ENCODE measurements at regions not wholly inside any gene's neighbourhood (a gene's known extent, or its start where the extent isn't known, plus 50 kb on each side); places are given as distances from the start of the nearest gene placed in this dataset.
A peak's percentile ranks its signal among the peaks of the same experiment; 100 is the strongest.

GRCh38 chr22:19658057-19658966, 56.0 kb upstream of the SEPTIN5 start:
- Histone ChIP-seq H3K79me2 (ENCODE audit: control insufficient read depth, insufficient read depth, low read length) (no peaks in the 10 kb centered on the region), H3K27me3 (ENCODE audit: control insufficient read depth in 2 of 2, insufficient read depth in 2 of 2, low read length in 2 of 2) (peaks cover 5 to 11% of the 10 kb centered on the region in 2 experiments; a peak in 3 of 5 replicates), H3K4me1 (replicated peaks in 1 of 2; ENCODE audit: control insufficient read depth in 2 of 2, insufficient read depth in 2 of 2, low read length in 2 of 2) (peaks cover 2 to 11% of the 10 kb centered on the region in 2 experiments; a peak in 3 of 5 replicates), H2AFZ (ENCODE audit: low read depth, low read length) (no peak overlapping the region), H3K9me1 (ENCODE audit: control insufficient read depth, insufficient read depth, low read length) (peaks cover 5% of the 10 kb centered on the region), H3K9me3 (replicated peaks; ENCODE audit: control insufficient read depth, insufficient read depth, low read depth, low read length) (no peaks in the 10 kb centered on the region), H3K4me2 (ENCODE audit: insufficient read depth, low read length) (no peak overlapping the region), H3K27ac (ENCODE audit: extremely low read depth, low read depth, low read length) (no peak overlapping the region), H4K20me1 (replicated peaks; ENCODE audit: control insufficient read depth, insufficient read depth, low read length) (no peaks in the 10 kb centered on the region), H3K36me3 (ENCODE audit: control insufficient read depth, insufficient read depth, low read length) (no peaks in the 10 kb centered on the region), H3K9ac (ENCODE audit: insufficient read depth in 1 of 2, low read depth in 2 of 2, low read length in 2 of 2) (peak overlapping the region in 1 of 2 experiments; percentile 23; a peak in 2 of 4 replicates), H3K4me3 (no peak overlapping the region)
- DNase-seq (ENCODE audit: extremely low read depth in 1 of 4, low spot score in 3 of 4) (peak in 1 of 4 experiments; percentile 22), ATAC-seq (no peak), FAIRE-seq (no peak)
- CTCF ChIA-PET (ENCODE audit: low intra/inter-chr PET ratio): no interaction called here
- no TSS peak for BruUV-seq (replicated peaks)
- WGBS (ENCODE audit: insufficient coverage, low coverage, missing lambda C conversion rate): 60% methylated on average over 10 of the region's 10 CpGs
- intact Hi-C loops (cut with micrococcal nuclease) (no loop called here), in situ Hi-C loops (cut with MboI) (no loop called here)
- POLR2A ChIA-PET: interaction anchor here (0.6 kb wide), 2 partner anchors 9 to 362 kb away, joined by 3 read pairs; no protein-coding TSS in a partner anchor
- TF ChIP-seq NCOA6 (IDR thresholded peaks at IDR 0.05) (no peak), ZNF764 (CRISPR knock-in tag; IDR thresholded peaks at IDR 0.05; ENCODE audit: low read depth) (peak; percentile 24; the same call in 1 of the 2 replicates), ZNF609 (CRISPR knock-in tag; IDR thresholded peaks at IDR 0.05; ENCODE audit: borderline replicate concordance) (0 out of 2 replicates have a peak, but pooled peaks have one; percentile 82), BCOR (IDR thresholded peaks at IDR 0.05) (no peak), TGIF2 (CRISPR knock-in tag; IDR thresholded peaks at IDR 0.05) (0 out of 2 replicates have a peak, but pooled peaks have one; percentile 30), ARID4B (CRISPR knock-in tag; IDR thresholded peaks at IDR 0.05) (peak; percentile 47; the same call in 1 of the 2 replicates), NR2F6 (CRISPR knock-in tag; IDR thresholded peaks at IDR 0.05) (0 out of 2 replicates have a peak, but pooled peaks have one; percentile 1), ZNF347 (CRISPR knock-in tag; IDR thresholded peaks at IDR 0.05; ENCODE audit: low read depth) (no peak)
